HG02885 (cell line): ENCODE measurements at regions not wholly inside any gene's neighbourhood (a gene's known extent, or its start where the extent isn't known, plus 50 kb on each side); places are given as distances from the start of the nearest gene placed in this dataset.
A peak's percentile ranks its signal among the peaks of the same experiment; 100 is the strongest.
"Not testable (repeated sequence)": the region's sequence is repeated elsewhere in the genome, so short reads cannot be mapped to it uniquely, and the experiment has no call there.

ENCODE experiments used
- ATAC-seq: cut with Tn5 transposase; IDR thresholded peaks from one replicate; pipeline ENCODE4 v1.9.1; 2021; ENCODE audit warnings: mild to moderate bottlenecking; ENCODE audit not compliant: unreplicated experiment, poor library complexity

- no peak for ATAC-seq
Measured at GRCh38 chr2:64792300-64792699, 138.6 kb upstream of the SERTAD2 start.

- ATAC-seq: no peak
Measured at GRCh38 chr2:64792995-64793639, 139.4 kb upstream of the SERTAD2 start.

GRCh38 chr2:64793701-64794100, 140.0 kb upstream of the SERTAD2 start:
- ATAC-seq: peak; percentile 41

- ATAC-seq: no peak
Measured at GRCh38 chr2:64794426-64794995, 140.8 kb upstream of the SERTAD2 start.

- ATAC-seq: no peak
Measured at GRCh38 chr2:64795024-64795592, 141.4 kb upstream of the SERTAD2 start.

- no peak for ATAC-seq
Measured at GRCh38 chr2:64796926-64797325, 143.2 kb upstream of the SERTAD2 start.

GRCh38 chr2:64797881-64798575, 144.3 kb upstream of the SERTAD2 start:
- no peak for ATAC-seq

- ATAC-seq: no peak
Measured at GRCh38 chr2:64799592-64800252, 146.0 kb upstream of the SERTAD2 start.

- no peak for ATAC-seq
Measured at GRCh38 chr2:64803776-64804175, 150.1 kb upstream of the SERTAD2 start.

- ATAC-seq: no peak
Measured at GRCh38 chr2:64804651-64805050, 150.9 kb upstream of the SERTAD2 start.

- peak; percentile 94 for ATAC-seq
Measured at GRCh38 chr2:64807417-64807816, 153.7 kb upstream of the SERTAD2 start.

- no peak for ATAC-seq
Measured at GRCh38 chr2:64808092-64808491, 154.4 kb upstream of the SERTAD2 start.

GRCh38 chr2:64808754-64809153, 155.0 kb upstream of the SERTAD2 start:
- ATAC-seq: no peak

- ATAC-seq: no peak
Measured at GRCh38 chr2:64809216-64809615, 155.5 kb upstream of the SERTAD2 start.

GRCh38 chr2:64812285-64812684, 158.6 kb upstream of the SERTAD2 start:
- no peak for ATAC-seq

GRCh38 chr2:64814007-64814406, 160.3 kb upstream of the SERTAD2 start:
- no peak for ATAC-seq

GRCh38 chr2:64816526-64816925, 162.8 kb upstream of the SERTAD2 start:
- ATAC-seq: not testable (repeated sequence)

- no peak for ATAC-seq
Measured at GRCh38 chr2:64817453-64817852, 163.7 kb upstream of the SERTAD2 start.

- no peak for ATAC-seq
Measured at GRCh38 chr2:64818664-64819060, 164.9 kb upstream of the SERTAD2 start.

- peak; percentile 27 for ATAC-seq
Measured at GRCh38 chr2:64819361-64819760, 165.6 kb upstream of the SERTAD2 start.
